GM12872 (cell line): ENCODE measurements at regions not wholly inside any gene's neighbourhood (a gene's known extent, or its start where the extent isn't known, plus 50 kb on each side); places are given as distances from the start of the nearest gene placed in this dataset.

Experiments used
- CTCF ChIP-seq: IDR thresholded peaks from 3 replicates; pipeline ENCODE4 v1.5.1; 2011; ENCODE audit warnings: low read depth, mild to moderate bottlenecking, low read length, moderate library complexity; ENCODE audit not compliant: insufficient read depth

- TF ChIP-seq CTCF: peak; percentile 49; the same call in 2 of the 3 replicates
Measured at GRCh38 chr5:23139338-23140171, 286.4 kb upstream of the CDH12 start.

GRCh38 chr5:23136958-23137357 lies 283.8 kb upstream of the CDH12 start:
- TF ChIP-seq CTCF: no peak

GRCh38 chr5:23132231-23132630 lies 279.1 kb upstream of the CDH12 start:
- TF ChIP-seq CTCF: no peak

- TF ChIP-seq CTCF: no peak
Measured at GRCh38 chr5:23112237-23112636, 259.1 kb upstream of the CDH12 start.

- no peak for TF ChIP-seq CTCF
Measured at GRCh38 chr5:23105021-23105420, 251.9 kb upstream of the CDH12 start.

GRCh38 chr5:23103566-23103965 lies 250.4 kb upstream of the CDH12 start:
- TF ChIP-seq CTCF: no peak

GRCh38 chr5:23089286-23089685 lies 236.1 kb upstream of the CDH12 start:
- no peak for TF ChIP-seq CTCF
